CD4-positive, alpha-beta T cell treated with Interferon alpha-2 for 1 hour (primary cell): ENCODE measurements at regions not wholly inside any gene's neighbourhood (a gene's known extent, or its start where the extent isn't known, plus 50 kb on each side); places are given as distances from the start of the nearest gene placed in this dataset.

Experiments used
- DNase-seq, 2 donors: peaks; one replicate each; pipeline ENCODE4 v3.0.0-alpha.2; 2020 to 2022

DNA sequence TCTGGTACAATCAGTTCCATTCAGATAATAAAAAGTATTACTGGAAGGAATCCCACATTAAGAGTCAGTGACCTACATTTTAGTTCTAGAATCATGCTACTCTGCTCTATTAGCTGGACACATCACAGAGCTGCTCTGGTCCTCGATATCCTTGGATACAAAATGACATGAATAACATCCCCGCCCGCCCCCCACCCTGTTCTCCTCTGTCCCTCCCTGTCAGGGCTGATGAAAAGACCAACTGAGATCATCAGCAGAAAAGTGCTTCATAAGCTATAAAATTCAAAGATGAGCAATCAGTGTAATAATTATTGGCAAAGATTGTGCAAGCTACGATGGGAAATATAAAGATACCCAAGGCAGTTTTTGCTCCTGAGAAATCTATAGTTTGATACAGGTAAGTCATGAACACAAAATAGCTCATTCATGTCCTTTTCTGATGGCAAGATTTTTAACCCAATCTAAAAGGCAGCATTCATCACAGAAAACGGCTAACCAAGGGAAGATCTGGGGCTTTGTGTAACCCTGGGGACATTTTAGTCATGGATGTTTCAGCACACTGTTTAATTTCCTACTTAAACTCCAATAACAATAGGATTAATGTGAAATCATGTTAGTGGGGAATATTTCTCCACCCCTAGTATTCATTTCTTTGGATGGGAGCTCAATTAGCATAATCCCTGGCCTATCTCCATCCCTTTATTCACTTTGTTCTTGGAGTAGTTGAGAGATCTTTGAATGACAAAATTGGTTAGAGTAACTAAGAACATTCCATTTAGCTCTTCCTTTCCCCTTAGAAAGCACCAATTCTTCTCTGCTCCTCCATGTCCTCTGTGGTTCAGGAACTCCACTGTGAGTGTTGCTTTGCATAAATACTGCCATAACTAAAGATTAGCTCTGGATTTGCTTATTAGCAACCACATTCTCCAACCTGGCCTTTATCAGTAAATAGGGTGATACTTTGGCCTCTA lies 459.4 kb upstream of the GRIA1 start:
- no peak for DNase-seq

DNA sequence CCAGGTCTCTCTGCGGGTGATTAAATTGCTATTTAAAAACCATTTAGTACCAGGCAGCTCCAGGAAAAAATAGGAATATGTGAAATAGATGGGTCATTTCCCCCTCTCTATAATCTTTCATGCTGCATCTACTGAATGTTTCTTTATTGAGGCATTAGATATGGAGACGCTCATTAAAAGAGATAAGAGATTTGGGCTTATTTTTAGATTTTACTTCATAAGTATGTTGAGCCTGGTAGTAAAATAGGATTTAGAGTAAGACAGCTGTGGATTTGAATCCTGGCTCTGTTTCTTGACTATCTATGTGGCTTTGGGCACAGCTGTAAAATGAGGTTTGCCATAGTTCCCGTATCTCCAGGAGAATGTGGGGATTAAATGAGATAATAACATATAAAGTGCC lies 451.0 kb upstream of the GRIA1 start:
- no peak for DNase-seq

DNA sequence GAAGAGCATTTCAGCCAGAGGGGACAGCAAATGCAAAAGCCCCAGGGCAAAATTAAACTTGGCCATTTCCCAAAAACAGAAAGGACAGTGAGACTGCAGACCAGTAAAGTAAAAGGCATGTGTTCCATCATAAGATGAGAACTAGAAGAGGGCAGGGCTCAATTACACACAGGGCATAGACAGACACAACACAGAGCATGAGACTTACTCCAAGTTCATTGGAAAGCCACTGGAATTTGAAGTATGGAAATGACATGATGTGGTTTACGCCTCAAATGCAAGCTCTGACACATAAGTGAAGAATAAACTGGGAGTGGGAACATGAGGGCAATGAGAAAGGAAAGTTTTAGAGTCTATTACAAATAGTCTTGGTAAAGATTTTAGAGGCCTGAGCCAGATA lies 446.6 kb upstream of the GRIA1 start:
- DNase-seq = no peak

DNA sequence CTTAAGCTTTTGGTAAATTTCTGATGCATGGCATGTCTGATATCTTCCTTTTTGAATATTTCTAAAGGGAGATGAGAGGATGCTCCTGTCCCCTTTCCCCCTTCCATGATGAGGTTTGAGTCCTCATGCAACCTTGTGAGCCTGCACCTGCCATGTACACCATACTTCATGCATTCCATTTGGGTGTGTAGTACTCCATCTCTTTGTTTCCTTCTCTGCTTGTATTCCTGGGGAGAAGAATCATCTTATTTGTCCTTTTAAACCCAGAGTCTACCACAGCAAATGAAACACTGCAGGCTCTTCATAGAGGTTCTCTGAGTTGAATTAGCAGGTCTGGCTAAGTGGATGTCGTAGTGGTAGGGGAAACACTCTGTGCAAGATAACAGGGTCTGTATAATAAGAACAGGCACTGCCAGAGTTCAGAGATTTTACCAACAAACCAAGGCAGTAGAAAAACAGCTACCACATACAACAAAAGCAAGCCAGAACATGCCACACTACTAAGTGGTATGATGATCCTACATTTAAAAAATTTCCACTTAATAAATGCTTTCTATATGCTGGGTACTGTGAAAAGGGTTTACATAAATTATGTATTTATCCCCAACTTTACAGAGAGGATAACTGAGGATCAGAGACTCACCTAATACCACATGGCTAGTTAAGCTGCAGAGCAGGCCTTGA lies 439.8 kb upstream of the GRIA1 start:
- no peak for DNase-seq

DNA sequence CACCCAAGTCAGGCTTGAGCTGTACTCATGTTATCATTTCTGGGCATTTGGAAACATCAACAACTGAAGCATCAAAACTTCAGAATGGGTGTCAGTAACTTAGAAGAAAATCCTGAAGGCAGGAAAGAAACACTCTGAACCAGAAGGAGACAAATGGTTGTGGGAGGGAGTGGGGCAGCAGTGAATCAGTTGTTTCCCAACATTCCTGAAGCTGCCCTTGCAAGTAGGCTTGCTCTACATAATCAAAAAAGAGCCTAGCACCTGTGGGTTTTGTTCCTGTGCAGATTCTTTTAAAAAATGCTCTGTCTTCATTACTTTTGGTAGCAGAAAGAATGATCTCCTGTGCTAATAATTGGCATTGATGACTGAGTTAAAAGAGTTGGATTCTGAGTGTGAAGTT lies 424.2 kb upstream of the GRIA1 start:
- DNase-seq = no peak

DNA sequence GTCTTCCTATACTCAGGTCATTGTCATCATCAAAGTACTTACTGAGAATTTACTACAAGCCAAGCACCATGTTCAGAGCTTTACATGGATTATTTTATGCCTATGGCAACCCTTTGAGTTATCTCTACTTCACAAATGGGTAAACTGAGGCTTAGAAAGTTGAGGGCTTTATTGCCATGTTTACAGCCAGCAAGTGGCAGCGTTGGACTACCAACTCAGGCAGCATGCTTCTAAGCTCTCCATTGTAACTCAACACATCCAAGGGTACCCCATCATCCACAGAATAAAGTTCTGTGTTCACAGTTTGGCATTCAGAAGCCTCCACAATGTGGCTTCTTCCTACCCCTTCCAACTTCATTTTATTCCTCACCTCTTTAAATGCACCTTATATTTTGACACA lies 422.6 kb upstream of the GRIA1 start:
- DNase-seq = no peak

DNA sequence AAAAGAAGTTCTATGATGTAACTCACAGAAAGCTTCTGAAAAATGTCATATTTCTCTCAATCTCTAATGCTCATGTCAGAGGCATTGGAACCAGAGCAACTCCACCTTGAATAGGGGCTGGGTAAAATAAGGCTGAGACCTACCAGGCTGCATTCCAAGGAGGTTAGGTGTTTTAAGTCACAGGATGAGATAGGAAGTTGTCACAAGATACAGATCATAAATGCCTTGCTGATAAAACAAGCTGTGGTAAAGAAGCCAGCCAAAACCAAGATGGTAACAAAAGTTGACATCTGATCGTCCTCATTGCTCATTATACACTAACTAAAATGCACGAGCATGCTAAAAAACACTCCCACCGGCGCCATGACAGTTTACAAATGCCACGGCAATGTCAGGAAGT lies 411.1 kb upstream of the GRIA1 start:
- DNase-seq = no peak

DNA sequence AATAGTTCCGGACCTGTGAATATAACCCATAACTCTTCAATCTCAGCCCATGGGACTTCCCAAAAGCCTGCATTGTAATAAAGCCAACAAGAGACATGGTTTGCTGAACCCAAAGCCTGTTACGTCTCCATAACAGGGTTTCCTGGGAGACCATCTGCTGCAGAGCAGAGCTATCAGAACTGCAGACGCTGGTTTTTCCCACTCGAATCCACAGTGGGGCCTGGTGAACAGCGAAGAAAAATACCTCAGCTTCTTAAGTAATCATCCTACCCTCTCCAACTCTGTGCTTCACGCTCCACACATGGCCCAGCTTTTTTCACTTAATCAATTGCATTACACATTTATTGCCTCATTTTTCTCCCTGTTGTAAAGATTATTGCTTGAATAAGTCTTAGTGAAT lies 409.5 kb upstream of the GRIA1 start:
- no peak for DNase-seq

DNA sequence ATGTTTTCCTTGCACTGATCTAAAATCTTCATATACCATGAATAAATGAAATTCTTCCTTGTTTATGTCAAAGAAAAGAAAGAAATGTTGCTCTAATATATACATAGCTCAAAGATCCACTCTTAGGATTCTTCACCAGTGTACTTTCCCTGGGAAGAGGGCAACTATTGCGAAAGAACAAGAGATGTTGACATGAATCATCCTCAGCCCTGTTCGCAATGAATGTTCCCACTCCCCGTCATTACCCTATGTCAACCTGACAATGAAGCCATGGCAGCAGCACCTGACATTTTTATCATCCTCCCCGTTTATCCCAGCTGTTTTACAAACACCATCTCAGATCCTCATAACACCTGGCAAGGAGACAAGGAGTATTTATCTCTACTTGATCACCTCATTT lies 409.1 kb upstream of the GRIA1 start:
- no peak for DNase-seq

DNA sequence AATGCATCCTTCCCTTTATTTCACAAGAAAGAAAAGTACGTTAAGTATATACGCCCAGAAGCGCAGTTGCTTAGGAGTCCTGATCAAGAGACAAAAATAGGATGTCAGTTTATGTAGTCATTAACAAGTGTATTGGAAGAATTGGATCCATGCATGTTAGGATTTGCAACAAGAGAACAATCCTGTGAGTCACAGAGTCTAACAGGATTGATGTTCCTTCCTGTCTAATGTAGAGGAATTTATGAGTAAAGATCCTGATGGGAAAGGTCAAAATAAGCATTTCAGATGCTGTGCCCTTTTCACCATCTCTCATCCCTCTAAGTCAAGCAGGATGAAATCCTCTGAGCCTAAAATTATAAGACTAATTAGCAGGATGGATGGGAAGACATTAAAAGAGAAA lies 406.0 kb upstream of the GRIA1 start:
- DNase-seq = no peak

DNA sequence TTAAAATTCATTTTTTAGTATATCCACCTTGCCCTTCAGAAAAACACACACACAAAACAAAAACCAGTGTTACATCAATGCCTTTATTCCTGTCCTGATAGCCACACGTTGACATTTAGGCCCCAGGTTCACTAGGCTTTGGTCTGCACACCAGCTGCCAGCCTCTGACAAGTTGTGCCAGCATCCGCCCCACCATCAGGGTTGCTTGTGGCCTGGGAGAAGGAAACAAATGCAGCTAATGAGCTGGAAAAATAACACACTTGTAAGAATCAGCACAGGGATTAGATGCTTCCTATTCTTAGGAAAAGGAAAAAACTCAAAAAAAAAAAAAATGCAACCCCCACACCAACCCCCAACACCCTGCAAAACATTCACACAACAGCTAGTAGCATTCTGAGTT lies 404.0 kb upstream of the GRIA1 start:
- DNase-seq = no peak

DNA sequence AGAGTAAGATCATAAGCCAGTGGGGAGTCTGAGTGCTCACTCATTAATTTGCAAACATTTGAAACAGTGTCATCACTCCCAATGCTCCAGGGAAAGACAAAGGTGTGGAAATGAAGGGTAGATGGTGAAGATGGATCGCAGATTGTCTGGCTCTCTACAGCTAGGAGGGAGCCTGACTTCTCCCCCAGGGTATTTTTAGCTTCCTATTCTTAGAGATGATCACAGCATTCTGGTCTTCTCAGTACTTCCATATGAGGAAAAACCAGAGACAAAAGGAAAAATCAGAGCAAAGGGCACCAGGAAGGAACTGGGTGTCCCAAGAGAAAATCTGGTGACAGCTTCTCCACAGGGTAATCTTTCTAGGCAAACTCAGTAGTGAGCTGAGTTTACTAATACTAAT lies 401.9 kb upstream of the GRIA1 start:
- DNase-seq = no peak

DNA sequence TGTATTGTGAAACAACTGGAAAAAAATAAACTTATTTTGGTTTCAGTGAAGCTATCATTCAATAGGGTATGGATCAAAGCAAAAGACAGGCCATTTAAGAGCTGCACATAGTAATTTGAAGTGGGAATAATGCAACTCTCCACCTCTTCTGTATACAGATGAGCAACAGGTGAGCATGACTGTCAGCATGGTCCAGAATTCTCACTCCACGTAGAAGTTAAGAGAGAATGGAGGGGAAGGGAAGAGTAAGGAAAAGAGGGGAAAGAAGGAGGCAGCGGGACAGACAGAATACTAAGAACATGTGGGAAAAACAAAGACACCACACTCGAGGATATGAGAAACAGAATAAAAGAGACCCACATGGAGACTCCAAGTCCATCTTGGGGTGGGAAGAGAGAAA lies 396.1 kb upstream of the GRIA1 start:
- no peak for DNase-seq

DNA sequence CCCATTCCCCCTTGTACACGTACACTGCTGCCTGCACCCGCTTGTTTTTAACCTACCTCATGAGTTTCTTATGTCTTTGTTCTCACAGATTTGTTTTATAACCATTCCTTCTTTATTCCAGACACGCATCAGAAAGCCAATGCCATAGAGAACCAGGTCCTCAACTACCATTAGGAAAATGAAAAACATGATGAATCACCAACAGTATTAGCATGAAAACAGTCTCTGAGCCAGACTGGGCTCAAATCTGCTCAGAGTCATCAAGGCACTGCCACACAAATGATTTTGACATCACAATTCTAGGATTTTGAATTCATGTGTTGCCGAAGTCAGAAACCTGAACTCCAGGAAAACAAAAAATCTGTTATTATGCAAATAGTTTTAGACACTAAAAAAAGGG lies 394.1 kb upstream of the GRIA1 start:
- DNase-seq = no peak

DNA sequence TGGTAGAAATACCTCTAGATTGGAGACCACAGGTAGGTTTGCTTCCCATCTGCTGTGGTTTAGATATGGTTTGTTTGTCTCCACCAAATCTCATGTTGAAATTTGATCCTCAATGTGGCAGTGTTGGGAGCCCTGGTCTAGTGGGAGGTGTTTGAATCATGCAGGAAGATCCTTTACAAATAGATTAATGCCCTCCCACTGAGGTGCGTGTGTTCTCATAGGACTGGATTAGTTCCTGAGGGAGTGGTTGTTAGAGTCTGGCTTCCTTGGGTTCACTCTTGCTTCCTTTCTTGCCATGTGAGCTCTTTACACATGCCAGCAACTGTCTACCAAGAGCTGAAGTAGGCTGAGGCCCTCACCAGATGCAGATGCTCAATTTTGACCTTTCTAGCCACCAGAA lies 391.1 kb upstream of the GRIA1 start:
- no peak for DNase-seq

DNA sequence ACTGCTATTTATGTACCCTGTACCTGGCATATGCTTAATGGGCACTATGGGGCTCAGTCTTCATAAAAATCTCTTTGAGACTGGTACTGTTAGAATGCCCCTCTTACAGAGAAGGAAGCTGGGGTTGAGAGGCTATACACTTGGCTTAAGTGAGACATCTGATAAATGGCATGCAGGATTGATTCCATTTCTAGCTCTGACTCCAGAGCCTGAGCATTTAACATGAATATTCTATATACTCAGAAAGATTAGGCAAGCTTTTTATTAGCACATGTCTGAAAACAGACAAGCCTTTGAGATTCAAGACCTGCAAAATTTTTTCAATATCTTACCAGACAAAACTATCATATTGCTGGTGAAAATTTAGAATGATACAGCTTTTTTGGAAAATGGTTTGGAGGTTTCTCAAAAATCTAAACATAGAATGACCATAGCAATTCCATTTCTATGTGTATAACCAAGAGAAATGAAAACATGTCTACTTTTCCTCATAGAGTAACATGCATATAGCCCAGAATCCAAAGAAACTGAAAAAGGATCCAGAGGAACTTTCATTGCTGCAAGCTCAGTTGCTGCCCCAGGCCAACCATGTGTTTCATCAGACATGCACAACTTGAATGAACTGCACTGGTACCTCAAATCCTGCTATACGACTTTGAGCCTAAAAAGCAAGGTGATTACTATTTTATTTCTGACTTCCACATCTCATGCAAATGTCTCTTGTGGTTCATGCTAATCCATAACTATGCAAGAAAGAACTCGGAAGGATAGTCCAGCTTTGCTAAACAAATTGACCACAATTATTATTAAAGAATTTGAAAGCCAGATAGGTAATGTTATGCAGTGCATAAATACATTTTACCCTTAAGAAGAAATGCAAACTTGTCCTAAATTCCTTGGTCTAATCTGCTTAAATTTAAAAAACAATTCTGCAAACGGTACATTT lies 389.0 kb upstream of the GRIA1 start:
- no peak for DNase-seq

DNA sequence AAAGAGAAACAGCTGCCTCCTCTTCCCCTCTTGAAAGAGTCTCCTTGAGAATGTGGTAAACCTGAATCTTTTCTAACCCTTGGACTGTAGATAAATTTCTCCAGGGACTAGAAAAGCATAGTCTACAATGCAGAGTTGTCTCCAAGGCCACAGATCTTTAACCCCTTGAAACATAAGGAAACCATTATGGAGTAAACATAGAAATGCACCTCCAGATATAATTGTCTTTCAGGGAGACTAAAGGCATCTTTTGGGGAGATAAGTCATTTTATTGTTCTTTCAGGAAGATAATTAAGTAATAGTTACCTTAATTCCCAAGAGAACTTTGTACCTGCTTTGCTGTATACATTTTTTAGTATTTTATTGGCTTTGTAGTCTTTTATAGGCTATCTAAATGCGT lies 373.6 kb upstream of the GRIA1 start:
- no peak for DNase-seq

DNA sequence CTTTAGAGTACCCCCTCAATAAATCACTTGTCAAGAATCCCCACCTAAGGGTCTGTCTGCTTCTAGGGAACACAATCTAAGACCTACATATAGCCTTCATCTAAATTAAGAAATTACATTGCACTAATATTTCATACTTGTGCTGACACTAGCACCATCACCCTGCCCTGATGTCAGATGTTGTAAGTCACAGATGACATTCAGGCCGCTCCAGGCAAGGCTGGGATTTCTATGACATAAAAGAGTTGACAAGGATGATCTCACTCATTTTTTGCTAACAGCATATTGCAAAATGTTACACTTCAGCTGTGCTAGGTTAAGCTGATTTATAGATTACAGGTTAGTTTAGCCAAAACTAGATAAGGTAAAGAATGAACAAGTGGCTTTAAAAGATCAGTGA lies 372.5 kb upstream of the GRIA1 start:
- DNase-seq = no peak

DNA sequence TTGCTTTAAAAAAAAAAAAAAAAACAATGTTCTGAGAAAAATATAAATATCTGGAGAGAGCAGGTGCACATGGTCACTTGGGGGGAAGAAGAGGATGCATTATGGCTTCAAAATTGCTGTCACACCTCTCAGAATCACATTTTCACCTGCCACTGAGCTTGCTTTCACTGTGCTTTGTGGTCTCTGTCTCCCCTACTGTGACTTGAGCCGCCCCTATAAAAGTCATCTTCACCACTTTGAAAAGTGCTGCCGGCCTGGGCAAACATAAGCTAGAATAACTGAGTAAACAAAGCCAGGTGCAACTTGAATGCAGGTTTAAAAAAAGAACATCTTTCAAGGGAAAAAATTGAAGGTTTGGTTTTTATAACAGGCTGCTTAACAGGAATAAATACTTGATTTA lies 368.1 kb upstream of the GRIA1 start:
- no peak for DNase-seq

DNA sequence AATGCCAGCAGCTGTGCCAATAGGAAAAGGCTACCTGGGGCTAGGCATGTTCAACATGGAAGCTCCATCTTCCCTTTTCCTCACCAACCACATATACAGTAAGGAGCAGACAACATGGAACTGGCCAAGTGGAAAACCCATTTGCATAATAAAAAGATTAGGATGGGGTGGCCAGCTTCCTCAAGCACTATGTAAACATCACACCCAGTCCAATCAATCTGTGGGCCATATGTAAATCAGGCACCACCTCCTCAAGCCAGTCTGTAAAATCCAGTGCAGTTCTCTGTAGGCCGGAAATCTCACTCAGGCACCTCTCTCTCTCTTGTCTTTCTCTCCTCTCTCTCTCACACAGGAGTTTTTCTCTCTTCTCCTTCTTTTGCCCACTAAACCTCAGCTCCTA lies 360.2 kb upstream of the GRIA1 start:
- DNase-seq = no peak

DNA sequence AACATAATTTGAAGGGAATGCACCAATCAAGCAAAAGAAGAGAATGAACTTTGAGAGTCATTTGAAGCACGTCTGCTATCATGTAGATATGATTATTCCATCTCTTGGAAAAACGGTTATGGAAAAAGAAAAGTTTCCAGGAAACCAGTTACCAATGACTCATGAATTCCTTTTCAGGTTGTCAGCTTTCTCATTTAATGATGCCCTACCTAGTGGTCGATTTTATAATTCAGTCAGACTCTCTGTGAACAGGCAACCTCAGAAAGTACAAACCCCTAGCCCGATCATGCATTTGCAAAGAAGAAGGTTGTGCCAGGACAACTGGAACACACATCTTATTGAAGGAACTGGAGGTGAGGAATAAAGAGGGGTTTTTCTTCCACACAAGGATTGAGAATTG lies 355.1 kb upstream of the GRIA1 start:
- no peak for DNase-seq

DNA sequence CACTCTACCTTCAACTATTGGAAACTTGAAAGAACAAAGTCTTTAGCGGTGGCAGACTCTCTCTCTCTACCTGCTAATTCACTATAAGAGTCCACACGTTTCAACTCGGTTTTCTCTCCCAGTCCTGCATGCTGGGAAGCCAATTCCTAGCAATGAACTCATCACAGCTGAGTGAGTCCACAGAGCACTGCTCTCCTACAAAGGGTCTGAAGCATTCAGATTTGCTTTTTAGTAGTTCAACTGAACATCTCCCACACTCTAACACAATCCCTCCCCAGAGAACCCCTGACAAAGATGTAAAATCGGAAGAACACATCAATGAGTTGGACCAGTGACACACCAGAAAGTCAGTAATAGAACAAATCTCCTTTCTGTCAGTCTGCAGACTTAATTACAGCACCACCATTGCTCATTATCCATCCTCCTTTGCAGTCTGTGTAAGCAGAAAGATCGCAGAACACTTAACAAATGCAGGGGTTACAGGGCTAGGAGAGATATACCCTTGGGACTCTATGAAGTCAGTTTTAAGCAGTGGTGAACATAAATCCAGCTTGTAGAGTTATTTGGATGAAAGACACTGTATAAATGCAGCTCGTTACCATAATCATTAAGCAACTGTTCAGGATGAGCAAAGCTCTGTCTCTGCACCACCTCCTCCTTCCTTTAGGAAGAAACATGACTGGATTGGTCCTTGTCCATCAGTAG lies 353.4 kb upstream of the GRIA1 start:
- no peak for DNase-seq
